ENCODE measurements at regions not wholly inside any gene's neighbourhood (a gene's known extent, or its start where the extent isn't known, plus 50 kb on each side); places are given as distances from the start of the nearest gene placed in this dataset.
A peak's percentile ranks its signal among the peaks of the same experiment; 100 is the strongest.

DNA sequence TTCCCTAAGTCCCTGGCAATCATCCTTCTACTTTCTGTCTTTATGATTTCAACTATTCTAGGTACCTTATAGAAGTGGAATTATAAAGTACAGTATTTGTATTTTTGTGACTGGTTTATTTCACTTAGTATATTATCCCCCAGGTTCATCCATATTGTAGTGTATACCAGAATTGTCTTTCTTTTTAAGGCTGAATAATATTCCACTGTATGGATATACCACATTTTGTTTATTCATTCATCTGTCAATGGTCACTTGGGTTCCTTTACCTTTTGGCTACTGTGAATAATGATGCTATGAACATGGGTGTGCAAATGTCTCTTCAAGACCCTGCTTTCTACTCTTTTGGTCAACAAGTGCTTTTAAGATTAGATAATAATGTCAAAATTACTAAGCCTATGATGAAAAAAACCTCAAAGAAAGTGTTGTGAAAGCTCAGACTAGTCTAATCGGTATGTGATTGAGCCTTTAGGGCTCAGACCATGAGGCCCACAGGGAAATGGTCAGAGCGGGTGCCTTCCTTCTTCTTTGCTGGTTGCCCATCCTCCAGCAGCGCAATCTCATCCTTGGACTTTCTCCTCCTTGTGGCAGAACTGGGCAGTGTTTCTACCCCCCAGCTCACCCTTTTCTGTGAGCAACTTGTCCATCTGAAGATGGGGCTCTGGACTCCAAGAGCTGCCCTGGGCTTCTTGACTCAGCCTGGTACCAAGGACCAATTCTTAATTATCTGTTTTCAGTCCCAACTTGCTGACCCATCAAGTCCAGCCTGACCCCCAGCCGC lies 105.4 kb downstream of the TTC8 start:
- no peak for TF ChIP-seq EZH2 (IDR thresholded peaks at IDR 0.05; ENCODE audit: borderline replicate concordance, low read depth, low read length, severe bottlenecking)
- peak; percentile 40 for TF ChIP-seq CTCF (IDR thresholded peaks at IDR 0.05; ENCODE audit: borderline replicate concordance, extremely low read depth, low read length, poor library complexity, severe bottlenecking)

Measured in DND-41 (cell line).